Skin epidermis (tissue), 12 donors: ENCODE measurements at regions not wholly inside any gene's neighbourhood (a gene's known extent, or its start where the extent isn't known, plus 50 kb on each side); places are given as distances from the start of the nearest gene placed in this dataset.

ENCODE experiments used
- H3K27ac ChIP-seq, 21 experiments: fragments of 200-600 bp; sonication (generic) in 11 of 21; one replicate each; pipeline ENCODE4 v1.5.0; 2020; ENCODE audit warnings: mild to moderate bottlenecking in 3 of 21, inconsistent platforms in 2 of 21, moderate library complexity in 2 of 21
- H3K4me3 ChIP-seq, 7 experiments: fragments of 200-600 bp; sonication (generic) in 2 of 7; one replicate each; pipeline ENCODE4 v1.5.0; 2020; ENCODE audit warnings: inconsistent platforms in 2 of 7, mild to moderate bottlenecking in 2 of 7, moderate library complexity in 1 of 7

GRCh38 chr9:26744191-26744965 is 148.2 kb downstream of the CAAP1 start:
- H3K4me3 ChIP-seq, result no peak overlapping the region
- H3K27ac ChIP-seq, result no peak overlapping the region

DNA sequence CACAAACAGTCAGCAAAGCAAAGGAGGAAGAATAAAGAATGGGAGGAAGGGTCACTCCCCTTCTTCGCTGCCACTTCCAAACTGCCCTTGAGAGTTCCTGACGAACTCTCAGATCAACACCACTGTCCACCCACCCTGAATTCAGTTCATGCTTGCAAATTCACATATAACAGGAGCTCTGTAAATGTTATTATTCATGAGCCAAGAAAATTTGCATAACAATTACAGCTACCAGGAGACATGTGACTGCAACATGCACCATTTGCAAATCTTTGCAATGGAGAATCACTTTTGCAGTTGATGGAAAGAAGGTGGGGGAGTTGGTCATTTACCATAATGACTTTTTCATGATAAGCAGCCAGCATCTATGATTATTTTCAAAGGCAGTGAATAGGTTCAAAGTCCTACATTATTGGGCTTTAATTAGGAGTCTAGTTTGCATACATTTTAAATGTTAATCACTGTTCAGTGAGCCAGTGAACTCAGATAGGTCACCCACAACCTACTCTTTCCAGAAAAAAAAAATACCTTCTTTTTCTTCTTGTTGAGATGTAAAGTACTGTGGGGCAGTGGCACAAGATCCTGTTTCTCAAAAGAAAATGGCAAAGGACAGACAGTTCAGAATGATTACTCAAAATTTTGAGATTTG is 149.7 kb downstream of the CAAP1 start:
- Histone ChIP-seq H3K4me3 (no peak overlapping the region), H3K27ac (no peak overlapping the region)

GRCh38 chr9:26735160-26735559 is 157.4 kb downstream of the CAAP1 start:
- H3K27ac ChIP-seq, result no peak overlapping the region
- no peak overlapping the region for H3K4me3 ChIP-seq

GRCh38 chr9:26729187-26729586 is 163.4 kb downstream of the CAAP1 start:
- Histone ChIP-seq H3K27ac (no peak overlapping the region), H3K4me3 (no peak overlapping the region)

DNA sequence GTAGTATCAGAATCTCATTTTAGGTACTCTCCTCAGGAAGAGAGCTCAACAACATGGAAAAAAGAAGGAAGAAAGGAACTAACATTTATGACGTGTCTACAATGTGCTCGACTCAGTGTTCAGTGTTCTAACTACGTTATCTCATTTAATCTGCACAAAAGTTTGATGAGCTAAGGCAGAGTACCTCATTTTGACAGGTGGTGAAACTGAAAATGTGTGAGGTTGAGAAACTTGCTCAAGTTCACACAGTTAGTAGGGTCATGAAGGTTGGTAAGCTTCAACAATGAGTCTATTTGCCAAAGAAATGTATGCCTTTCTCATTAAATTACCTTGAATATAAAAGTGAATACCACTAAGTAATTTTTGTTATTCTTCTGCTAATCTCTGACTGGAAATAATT is 165.1 kb downstream of the CAAP1 start:
- no peak overlapping the region for H3K4me3 ChIP-seq
- H3K27ac ChIP-seq, result no peak overlapping the region

GRCh38 chr9:26725573-26725972 is 167.0 kb downstream of the CAAP1 start:
- Histone ChIP-seq H3K27ac (no peak overlapping the region), H3K4me3 (no peak overlapping the region)

DNA sequence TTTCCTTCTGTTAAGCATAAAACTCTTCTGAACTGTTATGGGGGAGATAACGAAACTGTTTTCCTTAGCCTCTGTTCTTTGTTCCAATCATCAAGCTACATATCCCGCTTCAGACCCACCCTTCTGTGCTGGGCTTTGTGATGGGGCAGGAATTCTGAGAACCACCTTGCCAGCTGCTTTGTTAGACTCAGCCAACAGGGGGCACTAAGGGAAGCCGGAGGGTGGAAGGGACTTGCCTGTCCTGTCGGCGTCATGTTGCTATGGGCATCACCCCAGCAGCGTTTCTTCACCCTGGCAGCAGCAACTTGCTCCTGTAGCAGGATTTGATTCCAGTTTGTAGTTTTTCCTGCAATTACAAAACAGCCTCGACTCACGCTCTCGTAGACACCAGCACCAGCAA is 169.1 kb downstream of the CAAP1 start:
- no peak overlapping the region for H3K4me3 ChIP-seq
- H3K27ac ChIP-seq, result no peak overlapping the region

GRCh38 chr9:26722755-26723154 is 169.8 kb downstream of the CAAP1 start:
- Histone ChIP-seq H3K27ac (no peak overlapping the region), H3K4me3 (no peak overlapping the region)

DNA sequence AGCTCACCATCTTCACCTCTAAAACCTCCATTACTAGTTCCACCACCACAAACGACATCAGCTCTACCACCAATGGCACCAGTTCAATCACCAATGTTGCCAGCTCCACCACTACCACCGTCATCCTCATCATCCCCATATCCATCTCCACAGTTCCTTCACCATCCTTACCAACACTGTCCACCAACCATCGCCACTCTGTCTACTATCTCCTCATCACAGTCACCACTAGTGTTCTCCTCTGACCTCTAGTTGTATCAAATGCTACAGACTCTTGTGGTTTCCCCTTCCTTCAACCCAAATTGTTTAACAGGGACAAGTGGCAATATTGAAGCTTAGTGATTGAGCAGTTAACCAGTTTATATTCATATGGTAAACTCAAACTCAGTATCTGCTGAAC is 182.6 kb downstream of the CAAP1 start:
- H3K27ac ChIP-seq, result no peak overlapping the region
- no peak overlapping the region for H3K4me3 ChIP-seq

DNA sequence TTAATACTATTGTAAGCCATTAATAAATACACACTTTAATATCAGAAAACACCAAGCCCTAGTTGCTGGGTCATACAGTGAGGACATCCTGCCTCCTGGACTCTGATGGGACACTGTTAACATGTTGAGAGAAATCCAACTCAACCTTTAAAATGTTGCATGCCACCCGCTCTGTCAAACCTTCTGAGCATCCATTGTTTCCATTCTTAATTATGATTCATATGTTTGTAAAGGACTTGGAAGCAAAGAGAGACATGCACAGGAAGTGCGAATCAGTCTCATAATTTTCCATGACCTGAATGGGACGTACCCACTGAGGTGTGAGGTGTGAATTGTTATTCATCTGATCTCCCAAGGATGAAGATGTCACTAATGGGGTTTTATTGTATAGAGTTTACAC is 186.4 kb downstream of the CAAP1 start:
- H3K27ac ChIP-seq, result no peak overlapping the region

GRCh38 chr9:26695298-26695622 is 197.3 kb downstream of the CAAP1 start:
- H3K27ac ChIP-seq, result no peak overlapping the region

More for the DNA sequence above, 186.4 kb downstream of the CAAP1 start:
- H3K4me3 ChIP-seq, result no peak overlapping the region

DNA sequence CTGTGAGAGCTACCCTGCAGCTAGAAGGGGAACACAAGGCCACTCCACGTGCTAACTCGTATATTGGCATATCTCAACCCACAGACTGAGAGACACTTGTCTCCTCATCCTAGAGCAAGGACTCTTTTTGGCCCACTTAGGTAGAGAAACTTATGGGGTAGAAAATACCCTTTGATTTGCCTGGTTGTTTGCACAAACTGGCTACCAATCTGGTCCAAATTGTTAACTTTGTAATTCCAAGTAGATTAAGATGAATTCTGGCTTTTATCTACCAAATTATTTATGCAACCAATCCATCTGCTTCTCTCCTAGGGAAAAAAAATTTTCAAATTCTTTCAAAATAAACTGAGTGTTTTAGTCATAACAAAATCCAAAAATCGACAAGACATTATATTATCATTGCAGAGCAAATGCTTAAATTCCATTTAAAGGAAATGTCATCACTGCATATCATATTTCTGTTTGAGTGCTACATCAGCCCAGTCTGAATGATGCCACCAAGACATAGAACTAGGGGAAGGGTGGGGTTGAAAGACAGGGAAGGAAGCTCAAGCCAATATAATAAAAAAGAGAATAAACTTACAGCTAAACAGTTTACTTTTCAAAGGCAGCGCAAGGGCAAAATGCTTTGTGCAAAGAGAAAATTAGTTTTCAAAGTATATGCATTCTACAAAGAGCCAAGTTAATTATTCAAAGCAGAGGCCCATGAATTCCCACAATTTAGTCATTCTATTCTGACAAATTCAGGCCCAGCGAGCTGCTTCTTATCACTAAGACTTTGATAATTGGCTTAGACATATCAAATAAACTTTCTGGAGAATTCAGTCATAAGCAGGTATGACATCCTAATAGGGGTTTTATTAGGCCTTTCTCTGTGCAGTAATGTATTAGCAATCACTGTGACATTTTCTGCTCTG is 198.0 kb downstream of the CAAP1 start:
- H3K4me3 ChIP-seq, result no peak overlapping the region
- H3K27ac ChIP-seq, result no peak overlapping the region

More at GRCh38 chr9:26695298-26695622, 197.3 kb downstream of the CAAP1 start:
- H3K4me3 ChIP-seq, result no peak overlapping the region

- Histone ChIP-seq H3K27ac (no peak overlapping the region), H3K4me3 (no peak overlapping the region)
Observed at GRCh38 chr9:26689041-26689440, 203.6 kb downstream of the CAAP1 start.

- Histone ChIP-seq H3K27ac (no peak overlapping the region), H3K4me3 (no peak overlapping the region)
Observed at GRCh38 chr9:26687421-26687820, 205.2 kb downstream of the CAAP1 start.

GRCh38 chr9:26685818-26686217 is 206.8 kb downstream of the CAAP1 start:
- Histone ChIP-seq H3K27ac (no peak overlapping the region), H3K4me3 (no peak overlapping the region)

DNA sequence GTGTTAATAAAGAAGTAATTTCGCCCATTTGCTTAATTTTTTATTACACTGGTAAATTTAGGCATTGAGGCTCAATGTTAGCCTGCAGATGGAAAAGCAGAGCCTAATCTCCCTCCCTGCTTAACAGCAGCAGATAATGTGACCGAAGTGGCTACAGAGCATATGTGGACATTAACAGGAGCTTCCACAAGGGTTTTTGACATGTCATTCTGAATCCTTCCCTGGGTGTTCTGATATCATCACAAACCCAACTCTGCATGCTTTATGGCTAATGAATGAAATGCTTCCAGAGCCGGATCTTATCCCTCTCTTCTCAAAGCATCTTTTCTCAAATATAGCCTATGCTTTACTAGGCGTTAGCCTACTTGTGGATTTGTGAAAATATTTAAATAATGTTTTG is 208.6 kb downstream of the CAAP1 start:
- no peak overlapping the region for H3K27ac ChIP-seq
- no peak overlapping the region for H3K4me3 ChIP-seq

DNA sequence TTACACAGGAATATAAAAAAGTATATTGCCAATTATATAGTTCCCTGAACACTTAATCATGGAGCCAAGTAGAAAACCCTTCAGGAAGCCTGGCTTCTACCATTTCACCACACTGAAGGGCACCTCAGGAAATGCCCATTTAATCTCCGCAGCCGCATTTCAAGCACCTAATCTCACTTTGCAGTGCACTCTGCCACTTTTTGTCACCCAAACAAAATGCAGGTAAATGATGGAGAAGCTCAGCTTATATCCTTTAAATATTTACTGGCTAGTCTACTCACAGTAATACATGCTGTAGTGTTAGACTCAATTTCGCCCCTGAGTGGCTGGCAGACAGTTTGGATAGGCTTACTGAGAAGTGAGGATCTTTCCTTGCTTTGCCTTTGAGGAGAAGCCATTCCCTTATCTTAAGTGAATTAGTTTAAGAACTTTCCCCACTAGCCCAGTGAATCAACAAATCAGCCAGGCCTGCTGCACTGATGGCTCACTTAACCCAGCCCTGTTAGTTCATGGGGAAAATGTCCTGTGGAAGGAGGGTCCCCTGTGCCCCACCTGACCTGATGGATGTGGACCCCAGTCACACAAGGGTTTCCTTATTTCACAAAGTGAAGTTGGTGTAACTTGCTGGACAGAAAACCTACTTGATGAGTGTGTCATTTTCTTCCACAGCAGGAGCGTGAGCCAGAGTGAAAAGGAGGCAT is 209.7 kb downstream of the CAAP1 start:
- Histone ChIP-seq H3K27ac (no peak overlapping the region), H3K4me3 (no peak overlapping the region)

GRCh38 chr9:26682041-26682440 is 210.6 kb downstream of the CAAP1 start:
- Histone ChIP-seq H3K27ac (no peak overlapping the region), H3K4me3 (no peak overlapping the region)

- Histone ChIP-seq H3K4me3 (no peak overlapping the region), H3K27ac (no peak overlapping the region)
Observed at GRCh38 chr9:26677965-26678706, 214.5 kb downstream of the CAAP1 start.
